AG10803 (cell line): ENCODE measurements at regions not wholly inside any gene's neighbourhood (a gene's known extent, or its start where the extent isn't known, plus 50 kb on each side); places are given as distances from the start of the nearest gene placed in this dataset.

Experiments
- DNase-seq: peaks from one replicate; pipeline ENCODE4 v3.0.0; 2010; ENCODE audit warnings: low read depth
- H3K4me3 ChIP-seq: 2 replicates; pipeline ENCODE4 v1.5.1; 2011; ENCODE audit warnings: mild to moderate bottlenecking, low read length, control low read depth
- TF ChIP-seq, protein P1 (sequence below): conservative IDR thresholded peaks from 2 replicates; pipeline ENCODE4 v1.5.1; 2011; ENCODE audit warnings: mild to moderate bottlenecking, low read length, control low read depth, inconsistent platforms

GRCh38 chr1:219027146-219027673, 146.5 kb upstream of the LYPLAL1 start:
- peak; percentile 58 for DNase-seq
- TF ChIP-seq, protein P1, sequence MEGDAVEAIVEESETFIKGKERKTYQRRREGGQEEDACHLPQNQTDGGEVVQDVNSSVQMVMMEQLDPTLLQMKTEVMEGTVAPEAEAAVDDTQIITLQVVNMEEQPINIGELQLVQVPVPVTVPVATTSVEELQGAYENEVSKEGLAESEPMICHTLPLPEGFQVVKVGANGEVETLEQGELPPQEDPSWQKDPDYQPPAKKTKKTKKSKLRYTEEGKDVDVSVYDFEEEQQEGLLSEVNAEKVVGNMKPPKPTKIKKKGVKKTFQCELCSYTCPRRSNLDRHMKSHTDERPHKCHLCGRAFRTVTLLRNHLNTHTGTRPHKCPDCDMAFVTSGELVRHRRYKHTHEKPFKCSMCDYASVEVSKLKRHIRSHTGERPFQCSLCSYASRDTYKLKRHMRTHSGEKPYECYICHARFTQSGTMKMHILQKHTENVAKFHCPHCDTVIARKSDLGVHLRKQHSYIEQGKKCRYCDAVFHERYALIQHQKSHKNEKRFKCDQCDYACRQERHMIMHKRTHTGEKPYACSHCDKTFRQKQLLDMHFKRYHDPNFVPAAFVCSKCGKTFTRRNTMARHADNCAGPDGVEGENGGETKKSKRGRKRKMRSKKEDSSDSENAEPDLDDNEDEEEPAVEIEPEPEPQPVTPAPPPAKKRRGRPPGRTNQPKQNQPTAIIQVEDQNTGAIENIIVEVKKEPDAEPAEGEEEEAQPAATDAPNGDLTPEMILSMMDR: no peak
- no peak overlapping the region for H3K4me3 ChIP-seq

DNA sequence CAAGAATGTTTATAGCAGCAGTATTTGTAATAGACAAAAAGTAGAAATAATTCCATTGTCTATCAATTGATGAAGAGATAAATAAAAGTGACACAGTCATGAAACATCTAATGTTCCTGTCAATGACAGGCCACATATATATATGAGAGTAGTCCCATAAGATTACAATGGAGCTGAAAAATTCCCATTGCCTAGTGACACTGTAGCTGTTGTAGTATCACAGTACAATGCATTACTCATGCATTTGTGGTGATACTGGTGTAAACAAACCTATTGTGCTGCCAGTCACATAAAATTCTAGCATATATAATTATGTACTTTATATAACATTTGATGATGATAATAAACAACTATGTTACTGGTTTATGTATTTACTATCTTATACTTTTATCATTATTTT, 141.9 kb upstream of the LYPLAL1 start:
- no peak for DNase-seq
- TF ChIP-seq, protein P1: no peak
- no peak overlapping the region for H3K4me3 ChIP-seq

- no peak for DNase-seq
- H3K4me3 ChIP-seq: no peak overlapping the region
- TF ChIP-seq, protein P1: no peak
Measured at GRCh38 chr1:219038398-219038797, 135.3 kb upstream of the LYPLAL1 start.

DNA sequence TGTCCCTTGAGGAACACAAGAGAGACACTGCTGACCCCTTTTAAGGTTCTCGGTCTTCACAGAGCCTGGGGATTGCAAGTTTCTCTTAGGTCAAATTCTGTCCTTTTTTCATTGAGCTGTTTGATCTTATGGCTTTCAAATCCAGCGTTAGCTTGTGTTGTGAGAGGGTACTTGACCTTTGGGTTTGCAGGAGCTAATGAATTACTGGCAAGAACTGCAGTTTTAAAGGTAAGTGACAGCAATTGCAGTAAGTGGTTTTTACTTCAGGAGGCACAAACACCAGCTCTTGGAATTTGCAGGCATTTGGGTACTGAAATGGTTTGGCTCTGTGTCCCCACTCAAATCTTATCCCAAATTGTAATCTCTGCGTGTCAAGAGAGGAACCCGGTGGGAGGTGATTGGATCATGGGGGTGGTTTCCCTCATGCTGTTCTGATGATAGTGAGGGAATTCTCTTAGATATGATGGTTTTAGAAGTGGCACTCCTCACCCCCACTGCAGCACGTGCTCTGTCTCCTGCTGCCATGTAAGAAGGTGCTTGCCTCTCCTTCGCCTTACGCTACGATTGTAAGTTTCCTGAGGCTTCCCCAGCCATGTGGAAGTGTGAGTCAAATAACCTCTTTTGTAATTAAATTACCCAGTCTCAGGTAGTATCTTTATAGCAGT, 134.5 kb upstream of the LYPLAL1 start:
- TF ChIP-seq, protein P1: no peak
- H3K4me3 ChIP-seq: no peak overlapping the region
- DNase-seq: no peak

DNA sequence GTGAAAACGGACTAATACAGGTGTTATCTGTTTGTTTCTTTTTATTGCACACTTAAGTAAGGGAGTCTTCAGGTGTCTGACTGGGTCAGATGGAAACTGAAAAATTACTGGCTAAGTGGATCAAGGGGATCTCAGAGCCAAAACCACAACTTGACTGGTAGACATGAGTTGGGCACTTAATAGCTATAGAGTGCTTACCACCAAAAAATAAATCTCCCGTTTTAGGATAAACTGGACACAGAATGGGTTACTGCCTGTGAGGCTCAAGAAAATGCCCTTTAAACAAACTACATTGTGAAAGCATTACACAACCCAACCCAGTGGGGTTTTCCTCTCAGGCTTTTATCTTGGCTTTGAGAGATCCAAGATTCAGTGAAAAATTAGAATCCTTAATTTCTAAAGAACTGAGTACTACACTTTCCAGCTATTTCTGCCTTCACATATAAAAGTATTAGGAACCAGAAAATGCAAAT, 134.0 kb upstream of the LYPLAL1 start:
- TF ChIP-seq, protein P1: no peak
- no peak overlapping the region for H3K4me3 ChIP-seq
- no peak for DNase-seq

DNA sequence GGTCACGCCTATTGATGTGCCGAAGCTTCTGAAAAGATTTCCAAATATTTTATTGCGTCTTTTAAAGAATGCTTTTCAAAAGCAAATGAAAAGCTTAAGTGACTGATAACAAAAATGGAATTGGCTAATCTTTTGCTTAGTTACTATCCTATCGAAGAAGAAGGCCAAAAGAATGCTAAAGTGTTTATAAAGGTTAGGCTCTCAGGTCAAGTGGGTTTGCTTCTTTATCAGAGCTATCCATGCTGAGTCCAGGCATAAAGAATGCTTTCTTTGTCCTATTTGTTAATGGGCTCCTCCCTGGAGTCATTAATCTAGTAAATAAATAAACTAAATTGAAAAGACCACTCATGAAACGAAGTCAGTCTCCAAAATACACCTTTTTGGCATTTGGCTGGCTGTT, 133.4 kb upstream of the LYPLAL1 start:
- TF ChIP-seq, protein P1: no peak
- H3K4me3 ChIP-seq: no peak overlapping the region
- no peak for DNase-seq

DNA sequence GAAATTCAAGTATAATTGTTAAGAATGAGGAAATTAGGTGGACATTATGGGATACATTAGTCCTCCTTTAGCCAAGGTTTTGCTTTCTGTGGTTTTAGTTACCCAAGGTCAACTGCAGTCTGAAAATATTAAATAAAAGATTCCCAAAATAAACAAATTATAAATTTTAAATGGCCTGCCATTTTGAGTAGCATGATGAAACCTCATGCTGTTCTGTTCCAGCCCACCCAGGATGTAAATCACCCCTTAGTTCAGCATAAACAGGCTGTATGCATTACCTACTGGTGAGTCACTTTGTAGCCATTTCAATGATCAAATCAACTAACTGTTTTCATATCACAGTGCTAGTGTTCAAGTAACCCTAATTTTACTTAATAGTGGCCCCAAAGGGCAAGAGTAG, 132.5 kb upstream of the LYPLAL1 start:
- TF ChIP-seq, protein P1: no peak
- H3K4me3 ChIP-seq: no peak overlapping the region
- peak; percentile 27 for DNase-seq
